ENCODE measurements at regions not wholly inside any gene's neighbourhood (a gene's known extent, or its start where the extent isn't known, plus 50 kb on each side); places are given as distances from the start of the nearest gene placed in this dataset.
"Not testable (repeated sequence)": the region's sequence is repeated elsewhere in the genome, so short reads cannot be mapped to it uniquely, and the experiment has no call there.

DNA sequence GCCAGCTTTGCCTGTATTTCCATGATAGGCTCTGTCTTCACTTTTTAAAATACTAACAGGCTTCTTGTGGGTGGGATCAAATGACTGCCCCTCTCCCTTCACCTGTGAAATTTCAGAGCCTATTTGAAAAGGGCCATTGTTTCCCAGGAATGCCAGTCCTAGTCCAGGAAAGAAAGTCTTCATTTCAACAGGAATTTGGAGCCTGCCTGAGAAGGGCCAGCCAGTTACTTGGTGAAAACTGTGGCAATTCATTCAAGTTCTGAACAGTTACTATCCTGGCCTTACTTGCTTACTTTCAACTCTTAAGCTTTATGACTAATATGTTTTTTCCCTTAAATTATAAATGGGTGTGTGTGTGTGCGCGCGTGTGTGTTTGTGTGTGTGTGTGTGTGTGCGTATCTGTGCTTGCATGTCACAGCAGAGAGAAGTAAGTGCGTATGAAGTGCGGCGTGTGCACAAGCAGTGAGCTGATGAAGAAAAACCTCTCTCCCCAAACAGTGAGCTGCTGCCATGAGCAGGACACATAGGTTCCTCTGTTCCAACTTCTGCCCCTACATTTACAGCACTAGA, 67.5 kb upstream of the RNPC3 start:
- Mint-ChIP-seq H3K27ac (peak overlapping the region; percentile 10), H3K36me3 (no peaks in the 10 kb centered on the region), H3K4me1 (ENCODE audit: unreplicated experiment) (peaks cover 8% of the 10 kb centered on the region), H3K9me3 (no peaks in the 10 kb centered on the region), H3K27me3 (no peaks in the 10 kb centered on the region), H3K4me3 (no peak overlapping the region)
- no peak for DNase-seq (ENCODE audit: extremely low spot score, unreplicated experiment)
- TF ChIP-seq, protein P1, sequence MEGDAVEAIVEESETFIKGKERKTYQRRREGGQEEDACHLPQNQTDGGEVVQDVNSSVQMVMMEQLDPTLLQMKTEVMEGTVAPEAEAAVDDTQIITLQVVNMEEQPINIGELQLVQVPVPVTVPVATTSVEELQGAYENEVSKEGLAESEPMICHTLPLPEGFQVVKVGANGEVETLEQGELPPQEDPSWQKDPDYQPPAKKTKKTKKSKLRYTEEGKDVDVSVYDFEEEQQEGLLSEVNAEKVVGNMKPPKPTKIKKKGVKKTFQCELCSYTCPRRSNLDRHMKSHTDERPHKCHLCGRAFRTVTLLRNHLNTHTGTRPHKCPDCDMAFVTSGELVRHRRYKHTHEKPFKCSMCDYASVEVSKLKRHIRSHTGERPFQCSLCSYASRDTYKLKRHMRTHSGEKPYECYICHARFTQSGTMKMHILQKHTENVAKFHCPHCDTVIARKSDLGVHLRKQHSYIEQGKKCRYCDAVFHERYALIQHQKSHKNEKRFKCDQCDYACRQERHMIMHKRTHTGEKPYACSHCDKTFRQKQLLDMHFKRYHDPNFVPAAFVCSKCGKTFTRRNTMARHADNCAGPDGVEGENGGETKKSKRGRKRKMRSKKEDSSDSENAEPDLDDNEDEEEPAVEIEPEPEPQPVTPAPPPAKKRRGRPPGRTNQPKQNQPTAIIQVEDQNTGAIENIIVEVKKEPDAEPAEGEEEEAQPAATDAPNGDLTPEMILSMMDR (conservative IDR thresholded peaks at IDR 0.05) = no peak

DNA sequence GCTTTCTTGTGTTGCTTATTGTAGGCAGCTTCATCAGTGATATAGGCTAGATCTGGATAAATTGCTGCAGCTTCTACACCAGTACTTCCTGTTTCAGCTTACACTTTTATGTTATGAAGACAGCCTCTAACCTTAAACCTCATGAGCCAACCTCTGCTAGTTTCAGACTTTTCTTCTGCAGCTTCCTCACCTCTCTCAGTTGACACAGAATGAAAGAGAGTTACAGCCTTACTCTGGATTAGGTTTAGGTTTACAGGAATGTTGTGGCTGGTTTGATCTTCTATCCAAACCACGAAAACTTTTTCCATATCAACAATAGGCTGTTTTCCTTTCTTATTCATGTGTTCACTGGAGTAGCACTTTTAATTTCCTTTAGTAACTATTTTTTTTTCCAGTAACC, 76.9 kb upstream of the RNPC3 start:
- no peaks in the 10 kb centered on the region for H3K36me3 Mint-ChIP-seq
- TF ChIP-seq, protein P1 (conservative IDR thresholded peaks at IDR 0.05) = no peak
- no peaks in the 10 kb centered on the region for H3K27me3 Mint-ChIP-seq
- H3K9me3 Mint-ChIP-seq = no peaks in the 10 kb centered on the region
- H3K4me3 Mint-ChIP-seq = no peak overlapping the region
- no peak for DNase-seq (ENCODE audit: extremely low spot score, unreplicated experiment)
- H3K27ac Mint-ChIP-seq = no peak overlapping the region
- H3K4me1 Mint-ChIP-seq (ENCODE audit: unreplicated experiment) = no peaks in the 10 kb centered on the region

DNA sequence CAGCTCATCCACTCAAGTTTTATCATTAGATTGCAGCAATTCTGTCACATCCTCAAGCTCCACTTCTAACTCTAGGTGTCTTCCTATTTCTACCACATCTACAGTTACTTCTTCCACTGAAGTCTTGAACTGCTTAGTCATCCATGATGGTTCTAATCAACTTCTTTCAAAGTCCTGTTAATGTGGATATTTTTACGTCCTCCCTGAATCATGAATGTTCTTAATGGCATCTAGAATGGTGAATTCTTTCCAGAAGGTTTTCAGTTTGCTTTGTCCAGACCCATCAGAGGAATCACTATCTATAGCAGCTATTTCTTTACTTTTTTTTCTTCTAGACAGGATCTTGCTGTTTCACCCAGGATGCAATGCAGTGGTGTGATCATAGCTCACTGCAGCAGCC, 78.0 kb upstream of the RNPC3 start:
- no peaks in the 10 kb centered on the region for H3K9me3 Mint-ChIP-seq
- no peak overlapping the region for H3K27ac Mint-ChIP-seq
- TF ChIP-seq, protein P1 (conservative IDR thresholded peaks at IDR 0.05) = no peak
- no peak overlapping the region for H3K4me3 Mint-ChIP-seq
- no peak for DNase-seq (ENCODE audit: extremely low spot score, unreplicated experiment)
- H3K4me1 Mint-ChIP-seq (ENCODE audit: unreplicated experiment) = no peaks in the 10 kb centered on the region
- no peaks in the 10 kb centered on the region for H3K27me3 Mint-ChIP-seq
- no peaks in the 10 kb centered on the region for H3K36me3 Mint-ChIP-seq

DNA sequence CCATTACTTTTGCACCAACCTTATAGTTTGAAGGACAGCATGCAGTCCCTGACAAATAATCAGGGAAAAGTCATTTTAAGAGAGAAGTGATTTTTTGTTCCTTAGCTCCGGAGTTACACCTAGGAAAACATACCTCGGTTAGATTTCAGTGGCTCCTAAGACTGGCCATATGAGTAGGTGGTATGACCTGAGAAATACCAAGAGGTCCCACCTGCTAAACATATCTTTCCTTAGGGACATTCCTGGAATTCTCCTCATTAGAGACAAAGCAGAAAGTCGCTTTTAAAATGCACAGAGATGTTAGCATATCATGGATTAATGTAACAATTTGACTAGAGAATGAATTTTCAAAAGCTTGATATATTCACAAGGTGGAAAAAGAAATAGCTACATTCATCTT, 84.2 kb upstream of the RNPC3 start:
- Mint-ChIP-seq H3K4me3 (no peak overlapping the region), H3K36me3 (no peaks in the 10 kb centered on the region), H3K27ac (no peak overlapping the region), H3K9me3 (no peaks in the 10 kb centered on the region), H3K27me3 (no peaks in the 10 kb centered on the region), H3K4me1 (ENCODE audit: unreplicated experiment) (no peaks in the 10 kb centered on the region)
- no peak for DNase-seq (ENCODE audit: extremely low spot score, unreplicated experiment)
- TF ChIP-seq, protein P1 (conservative IDR thresholded peaks at IDR 0.05) = no peak

DNA sequence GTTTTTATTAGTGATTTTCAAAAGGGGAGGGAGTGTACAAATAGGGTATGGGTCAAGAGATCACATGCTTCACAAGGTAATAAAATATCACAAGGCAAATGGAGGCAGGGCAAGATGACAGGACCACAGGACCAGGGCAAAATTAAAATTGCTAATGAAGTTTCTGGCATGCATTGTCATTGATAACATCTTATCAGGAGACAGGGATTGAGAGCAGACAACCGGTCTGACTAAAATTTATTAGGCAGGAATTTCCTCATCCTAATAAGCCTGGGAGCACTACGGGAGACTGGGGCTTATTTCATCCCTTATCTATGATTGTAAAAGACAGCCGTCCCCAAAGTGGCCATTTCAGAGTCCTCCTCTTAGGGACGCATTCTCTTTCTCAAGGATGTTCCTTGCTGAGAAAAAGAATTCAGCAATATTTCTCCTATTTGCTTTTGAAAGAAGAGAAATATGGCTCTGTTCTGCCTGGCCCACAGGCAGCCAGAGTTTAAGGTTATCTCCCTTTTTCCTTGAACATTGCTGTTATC, 88.9 kb upstream of the RNPC3 start:
- not testable (repeated sequence) for H3K36me3 Mint-ChIP-seq; DNase-seq (ENCODE audit: extremely low spot score, unreplicated experiment); H3K9me3 Mint-ChIP-seq; H3K27ac Mint-ChIP-seq; H3K4me3 Mint-ChIP-seq; H3K27me3 Mint-ChIP-seq; H3K4me1 Mint-ChIP-seq (ENCODE audit: unreplicated experiment)

DNA sequence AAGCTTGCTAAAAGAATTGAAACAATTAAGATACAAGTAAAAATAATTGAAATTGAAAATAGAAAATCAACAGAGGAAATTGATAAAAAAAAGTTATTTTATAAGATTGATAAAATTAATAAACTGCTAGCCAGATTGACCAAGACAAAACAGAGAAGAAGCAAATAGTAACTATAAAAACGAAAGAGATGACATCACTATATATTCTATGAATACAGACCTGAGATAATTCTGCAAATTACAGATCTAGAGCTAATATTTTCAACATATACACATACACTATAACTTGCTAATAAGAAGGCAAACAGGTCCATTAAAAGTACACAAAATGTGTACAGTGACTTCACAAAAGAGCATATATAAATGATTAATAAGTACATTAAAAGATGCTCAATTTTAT, 90.1 kb upstream of the RNPC3 start:
- H3K4me3 Mint-ChIP-seq = no peak overlapping the region
- no peak overlapping the region for H3K27ac Mint-ChIP-seq
- no peaks in the 10 kb centered on the region for H3K27me3 Mint-ChIP-seq
- no peaks in the 10 kb centered on the region for H3K9me3 Mint-ChIP-seq
- no peak for DNase-seq (ENCODE audit: extremely low spot score, unreplicated experiment)
- TF ChIP-seq, protein P1 (conservative IDR thresholded peaks at IDR 0.05) = no peak
- H3K4me1 Mint-ChIP-seq (ENCODE audit: unreplicated experiment) = no peaks in the 10 kb centered on the region
- no peaks in the 10 kb centered on the region for H3K36me3 Mint-ChIP-seq
